ENCODE measurements at regions not wholly inside any gene's neighbourhood (a gene's known extent, or its start where the extent isn't known, plus 50 kb on each side); places are given as distances from the start of the nearest gene placed in this dataset.

DNA sequence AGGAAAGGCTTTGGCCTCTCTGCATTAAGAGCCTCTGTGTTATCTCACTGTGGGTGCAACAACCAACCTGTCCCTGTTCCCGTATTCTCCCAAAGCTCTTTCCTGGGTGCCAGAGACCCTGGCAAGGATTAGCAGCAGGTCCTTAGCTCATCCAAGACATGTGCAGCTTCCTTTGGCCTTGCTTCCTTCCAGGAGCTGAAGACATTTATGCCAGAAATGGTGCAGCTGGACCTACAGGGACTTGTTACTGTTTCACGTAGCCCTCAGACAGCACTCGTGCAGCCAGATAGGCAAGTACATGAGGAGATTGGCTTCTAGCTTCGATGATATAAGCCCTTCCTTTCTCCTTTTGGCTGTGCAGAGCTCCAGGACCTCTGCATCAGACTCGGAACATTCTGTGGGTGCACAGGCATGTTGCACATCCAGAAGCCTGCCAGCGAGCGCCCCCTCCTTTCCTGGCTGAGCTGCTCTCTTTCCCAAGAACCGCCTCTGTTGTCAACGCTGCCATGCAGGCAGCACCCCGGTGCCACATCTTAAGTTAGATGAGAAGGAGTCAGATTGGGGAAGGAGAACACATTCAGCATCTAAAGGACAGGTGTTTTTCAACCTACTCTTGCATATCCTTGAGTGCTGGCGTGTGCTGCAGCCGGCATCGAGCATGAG lies 284.5 kb upstream of the PLXNA2 start:
- Histone ChIP-seq H2AFZ (no peak overlapping the region), H3K4me1 (ENCODE audit: insufficient read depth) (no peaks in the 10 kb centered on the region), H3K4me3 (no peak overlapping the region), H3K9me3 (ENCODE audit: low read depth) (no peaks in the 10 kb centered on the region), H3K79me2 (ENCODE audit: insufficient read depth) (no peaks in the 10 kb centered on the region), H3K9me2 (ENCODE audit: insufficient read depth) (no peaks in the 10 kb centered on the region), H3K27ac (no peak overlapping the region), H3K36me3 (ENCODE audit: low read depth) (no peaks in the 10 kb centered on the region), H4K20me1 (ENCODE audit: insufficient read depth) (no peaks in the 10 kb centered on the region), H3K9ac (no peak overlapping the region), H3K27me3 (replicated peaks; ENCODE audit: insufficient read depth) (peaks cover 10% of the 10 kb centered on the region), H3F3A (ENCODE audit: insufficient read depth) (no peaks in the 10 kb centered on the region), H3K4me2 (ENCODE audit: unreplicated experiment) (no peak overlapping the region)
- TF ChIP-seq EZH2 (IDR thresholded peaks at IDR 0.05; ENCODE audit: insufficient read depth, poor library complexity, severe bottlenecking) (no peak), EZH2phosphoT487 (IDR thresholded peaks at IDR 0.05; ENCODE audit: insufficient read depth, low read depth) (no peak)
- DNase-seq = no peak
- in situ Hi-C loops (cut with MboI) = no loop called here
- WGBS, 2 experiments (ENCODE audit: low coverage in 1 of 2, low lambda C conversion rate in 2 of 2, missing lambda C conversion rate in 2 of 2) = 16 to 20% methylated on average over 13 of the region's 13 CpGs

- no peaks in the 10 kb centered on the region for H3K4me1 ChIP-seq (ENCODE audit: insufficient read depth)
These were observed 287.0 kb upstream of the PLXNA2 start for GRCh38 chr1:208531003-208531750.

GRCh38 chr1:208533746-208534598 lies 289.8 kb upstream of the PLXNA2 start:
- H3K27me3 ChIP-seq (replicated peaks; ENCODE audit: insufficient read depth) = peaks cover 21% of the 10 kb centered on the region
- H3K9ac ChIP-seq = no peak overlapping the region
- H3K36me3 ChIP-seq (ENCODE audit: low read depth) = no peaks in the 10 kb centered on the region
- in situ Hi-C loops (cut with MboI) = no loop called here
- H2AFZ ChIP-seq = no peak overlapping the region
- no peak overlapping the region for H3K4me3 ChIP-seq
- 6 to 19% methylated on average over 7 of the region's 7 CpGs for WGBS, 2 experiments (ENCODE audit: low coverage in 1 of 2, low lambda C conversion rate in 2 of 2, missing lambda C conversion rate in 2 of 2)
- TF ChIP-seq EZH2phosphoT487 (IDR thresholded peaks at IDR 0.05; ENCODE audit: insufficient read depth, low read depth) (no peak), EZH2 (IDR thresholded peaks at IDR 0.05; ENCODE audit: insufficient read depth, poor library complexity, severe bottlenecking) (no peak)
- H3K79me2 ChIP-seq (ENCODE audit: insufficient read depth) = no peaks in the 10 kb centered on the region
- H3F3A ChIP-seq (ENCODE audit: insufficient read depth) = no peaks in the 10 kb centered on the region
- H4K20me1 ChIP-seq (ENCODE audit: insufficient read depth) = no peaks in the 10 kb centered on the region
- no peaks in the 10 kb centered on the region for H3K9me3 ChIP-seq (ENCODE audit: low read depth)
- H3K4me1 ChIP-seq (ENCODE audit: insufficient read depth) = no peaks in the 10 kb centered on the region
- no peak overlapping the region for H3K27ac ChIP-seq
- no peak for DNase-seq
- no peaks in the 10 kb centered on the region for H3K9me2 ChIP-seq (ENCODE audit: insufficient read depth)
- H3K4me2 ChIP-seq (ENCODE audit: unreplicated experiment) = no peak overlapping the region

More at GRCh38 chr1:208531003-208531750, 287.0 kb upstream of the PLXNA2 start:
- no peak for TF ChIP-seq EZH2 (IDR thresholded peaks at IDR 0.05; ENCODE audit: insufficient read depth, poor library complexity, severe bottlenecking)
- no peak for TF ChIP-seq EZH2phosphoT487 (IDR thresholded peaks at IDR 0.05; ENCODE audit: insufficient read depth, low read depth)
- Histone ChIP-seq H2AFZ (no peak overlapping the region), H3K27ac (no peak overlapping the region), H3K9ac (no peak overlapping the region), H4K20me1 (ENCODE audit: insufficient read depth) (no peaks in the 10 kb centered on the region), H3K9me3 (ENCODE audit: low read depth) (no peaks in the 10 kb centered on the region), H3F3A (ENCODE audit: insufficient read depth) (no peaks in the 10 kb centered on the region), H3K4me2 (ENCODE audit: unreplicated experiment) (no peak overlapping the region), H3K4me3 (no peak overlapping the region), H3K27me3 (replicated peaks; ENCODE audit: insufficient read depth) (peaks cover 19% of the 10 kb centered on the region), H3K9me2 (ENCODE audit: insufficient read depth) (no peaks in the 10 kb centered on the region), H3K36me3 (ENCODE audit: low read depth) (no peaks in the 10 kb centered on the region), H3K79me2 (ENCODE audit: insufficient read depth) (no peaks in the 10 kb centered on the region)
- DNase-seq = no peak
- in situ Hi-C loops (cut with MboI) = no loop called here
- 50 to 59% methylated on average over 11 of the region's 11 CpGs for WGBS, 2 experiments (ENCODE audit: low coverage in 1 of 2, low lambda C conversion rate in 2 of 2, missing lambda C conversion rate in 2 of 2)

- Histone ChIP-seq H3K79me2 (ENCODE audit: insufficient read depth) (no peaks in the 10 kb centered on the region), H3K4me3 (no peak overlapping the region), H3K27ac (no peak overlapping the region), H4K20me1 (ENCODE audit: insufficient read depth) (no peaks in the 10 kb centered on the region), H3K27me3 (replicated peaks; ENCODE audit: insufficient read depth) (peaks cover 19% of the 10 kb centered on the region), H3K4me1 (ENCODE audit: insufficient read depth) (no peaks in the 10 kb centered on the region), H3K9ac (no peak overlapping the region), H3K9me3 (ENCODE audit: low read depth) (no peaks in the 10 kb centered on the region), H2AFZ (no peak overlapping the region), H3K4me2 (ENCODE audit: unreplicated experiment) (no peak overlapping the region), H3F3A (ENCODE audit: insufficient read depth) (no peaks in the 10 kb centered on the region), H3K36me3 (ENCODE audit: low read depth) (no peaks in the 10 kb centered on the region), H3K9me2 (ENCODE audit: insufficient read depth) (no peaks in the 10 kb centered on the region)
- in situ Hi-C loops (cut with MboI) = no loop called here
- no peak for TF ChIP-seq EZH2phosphoT487 (IDR thresholded peaks at IDR 0.05; ENCODE audit: insufficient read depth, low read depth)
- no peak for TF ChIP-seq EZH2 (IDR thresholded peaks at IDR 0.05; ENCODE audit: insufficient read depth, poor library complexity, severe bottlenecking)
- 1 to 2% methylated on average over 4 of the region's 4 CpGs for WGBS, 2 experiments (ENCODE audit: low coverage in 1 of 2, low lambda C conversion rate in 2 of 2, missing lambda C conversion rate in 2 of 2)
- no peak for DNase-seq
These were observed 290.4 kb upstream of the PLXNA2 start for GRCh38 chr1:208534599-208534897.
